MM.1S (cell line): ENCODE measurements at regions not wholly inside any gene's neighbourhood (a gene's known extent, or its start where the extent isn't known, plus 50 kb on each side); places are given as distances from the start of the nearest gene placed in this dataset.
A peak's percentile ranks its signal among the peaks of the same experiment; 100 is the strongest.

Experiments used
- DNase-seq: peaks from one replicate; pipeline ENCODE4 v3.0.0-alpha.2; 2015
- H2AFZ ChIP-seq: fragments of 300-600 bp; sonication (generic); 2 replicates; pipeline ENCODE4 v1.6.0; 2016; ENCODE audit warnings: antibody characterized with exemption, low read length
- H3F3A ChIP-seq: fragments of 300-600 bp; sonication (generic); 2 replicates; pipeline ENCODE4 v1.6.1; 2016; ENCODE audit warnings: mild to moderate bottlenecking, antibody characterized with exemption, low read length, moderate library complexity, mixed read lengths; ENCODE audit not compliant: insufficient read depth
- H3K27ac ChIP-seq: fragments of 300-600 bp; sonication (generic); 2 replicates; pipeline ENCODE4 v1.5.1; 2016; ENCODE audit warnings: mild to moderate bottlenecking, low read length
- H3K27me3 ChIP-seq: fragments of 300-600 bp; sonication (generic); replicated peaks from 2 replicates; pipeline ENCODE4 v1.6.0; 2016; ENCODE audit warnings: low read length; ENCODE audit not compliant: insufficient read depth
- H3K36me3 ChIP-seq: fragments of 300-600 bp; sonication (generic); replicated peaks from 2 replicates; pipeline ENCODE4 v1.6.1; 2016; ENCODE audit warnings: mild to moderate bottlenecking, low read length, mixed read lengths; ENCODE audit not compliant: insufficient read depth
- H3K4me1 ChIP-seq: fragments of 300-600 bp; sonication (generic); 2 replicates; pipeline ENCODE4 v1.6.1; 2016; ENCODE audit warnings: low read length, mixed read lengths
- H3K4me2 ChIP-seq: fragments of 300-600 bp; sonication (generic); 2 replicates; pipeline ENCODE4 v1.6.0; 2016; ENCODE audit warnings: low read depth, low read length
- H3K4me3 ChIP-seq: fragments of 300-600 bp; sonication (generic); 2 replicates; pipeline ENCODE4 v1.5.1; 2016; ENCODE audit warnings: low read length, mixed read lengths
- H3K79me2 ChIP-seq: fragments of 300-600 bp; sonication (generic); 2 replicates; pipeline ENCODE4 v1.6.1; 2016; ENCODE audit warnings: mixed run types, low read length, mixed read lengths
- H3K9ac ChIP-seq: fragments of 300-600 bp; sonication (generic); 2 replicates; pipeline ENCODE4 v1.6.1; 2016; ENCODE audit warnings: low read length, mixed read lengths
- H3K9me2 ChIP-seq: fragments of 300-600 bp; sonication (generic); replicated peaks from 2 replicates; pipeline ENCODE4 v1.6.1; 2016; ENCODE audit warnings: mild to moderate bottlenecking, low read length, mixed read lengths; ENCODE audit not compliant: insufficient read depth
- H3K9me3 ChIP-seq: fragments of 300-600 bp; sonication (generic); replicated peaks from 2 replicates; pipeline ENCODE4 v1.6.1; 2016; ENCODE audit warnings: mild to moderate bottlenecking, low read length, mixed read lengths; ENCODE audit not compliant: insufficient read depth
- H4K20me1 ChIP-seq: fragments of 300-600 bp; sonication (generic); 2 replicates; pipeline ENCODE4 v1.6.1; 2016; ENCODE audit warnings: mild to moderate bottlenecking, low read length, moderate library complexity, mixed read lengths; ENCODE audit not compliant: insufficient read depth
- CTCF ChIP-seq: fragments of 300-600 bp; sonication (generic); IDR thresholded peaks from 2 replicates; pipeline ENCODE4 v1.5.1; 2016; ENCODE audit warnings: antibody characterized with exemption, low read length, mixed read lengths
- EZH2 ChIP-seq: fragments of 300-600 bp; sonication (generic); optimal IDR thresholded peaks from 2 replicates; pipeline ENCODE3; 2017; ENCODE audit warnings: low read depth, mild to moderate bottlenecking, antibody characterized with exemption, low read length, mixed read lengths
- EZH2phosphoT487 ChIP-seq: fragments of 300-600 bp; sonication (generic); IDR thresholded peaks from 2 replicates; pipeline ENCODE4 v1.6.1; 2018; ENCODE audit warnings: antibody characterized with exemption, low read length

GRCh38 chrX:100070334-100070849, 339.7 kb downstream of the PCDH19 start:
- no peaks in the 10 kb centered on the region for H3F3A ChIP-seq
- no peaks in the 10 kb centered on the region for H3K36me3 ChIP-seq
- H3K4me1 ChIP-seq: no peaks in the 10 kb centered on the region
- TF ChIP-seq EZH2phosphoT487 (no peak), CTCF (no peak), EZH2 (no peak)
- no peaks in the 10 kb centered on the region for H3K9me2 ChIP-seq
- no peaks in the 10 kb centered on the region for H3K79me2 ChIP-seq
- H2AFZ ChIP-seq: no peak overlapping the region
- peak; percentile 7 for DNase-seq
- no peak overlapping the region for H3K9ac ChIP-seq
- H3K4me3 ChIP-seq: no peak overlapping the region
- no peaks in the 10 kb centered on the region for H3K9me3 ChIP-seq
- H3K27ac ChIP-seq: no peak overlapping the region
- H3K4me2 ChIP-seq: no peak overlapping the region
- H4K20me1 ChIP-seq: no peaks in the 10 kb centered on the region
- H3K27me3 ChIP-seq: no peaks in the 10 kb centered on the region

DNA sequence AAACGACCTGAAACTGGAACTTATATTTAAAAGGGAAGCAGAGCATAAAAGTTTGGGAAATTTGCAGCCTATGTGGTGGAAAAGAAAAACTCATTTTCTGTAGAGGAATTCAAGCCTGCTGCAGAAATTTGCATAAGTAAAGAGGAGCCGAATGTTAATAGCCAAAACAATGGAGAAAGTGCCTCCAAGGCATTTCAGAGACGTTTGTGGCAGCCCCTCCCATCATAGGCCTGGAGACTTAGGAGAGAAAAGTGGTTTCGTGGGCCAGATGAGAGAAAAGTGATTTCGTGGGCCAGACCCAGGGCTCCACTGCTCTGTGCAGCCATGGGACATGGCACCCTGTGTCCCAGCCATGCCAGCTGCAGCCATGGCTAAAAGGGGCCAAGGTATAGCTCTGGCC, 361.9 kb downstream of the PCDH19 start:
- Histone ChIP-seq H3K9me3 (no peaks in the 10 kb centered on the region), H4K20me1 (no peaks in the 10 kb centered on the region), H3K36me3 (no peaks in the 10 kb centered on the region), H2AFZ (no peak overlapping the region), H3K4me3 (no peak overlapping the region), H3K79me2 (no peaks in the 10 kb centered on the region), H3K4me1 (no peaks in the 10 kb centered on the region), H3K27ac (no peak overlapping the region), H3K9ac (no peak overlapping the region), H3F3A (no peaks in the 10 kb centered on the region), H3K27me3 (no peaks in the 10 kb centered on the region), H3K9me2 (no peaks in the 10 kb centered on the region), H3K4me2 (no peak overlapping the region)
- TF ChIP-seq EZH2phosphoT487 (no peak), CTCF (no peak), EZH2 (no peak)
- no peak for DNase-seq
